ENCODE measurements at regions not wholly inside any gene's neighbourhood (a gene's known extent, or its start where the extent isn't known, plus 50 kb on each side); places are given as distances from the start of the nearest gene placed in this dataset.

DNA sequence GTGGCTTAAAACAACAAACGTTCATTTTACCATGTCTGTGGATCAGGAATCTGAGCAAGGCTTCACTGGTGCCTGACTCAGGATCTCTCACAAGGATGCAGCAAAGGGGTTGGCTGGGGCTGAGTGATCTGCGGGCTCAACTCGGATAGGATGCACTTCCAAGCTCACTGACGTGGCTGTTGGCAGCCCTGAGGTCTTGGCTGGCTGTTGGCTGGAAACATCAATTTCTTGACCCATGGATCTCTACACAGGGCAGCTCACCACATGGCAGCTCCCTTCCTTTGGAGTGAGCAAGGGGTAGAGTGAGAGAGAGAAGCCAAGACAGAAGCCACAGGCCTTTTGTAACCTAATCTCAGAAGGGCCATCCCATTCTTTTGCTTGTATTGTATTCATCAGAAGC lies 202.1 kb downstream of the NXNL2 start:
- ATAC-seq (replicated peaks) (no peak), DNase-seq (no peak)
- Mint-ChIP-seq H3K9me3 (no peaks in the 10 kb centered on the region), H3K27ac (no peak overlapping the region), H3K36me3 (ENCODE audit: insufficient read depth) (no peaks in the 10 kb centered on the region), H3K4me3 (no peak overlapping the region), H3K4me1 (ENCODE audit: low read depth in 2 of 2) (no peaks in the 10 kb centered on the region), H3K27me3 (peaks cover 15 to 17% of the 10 kb centered on the region in 2 donors)

DNA sequence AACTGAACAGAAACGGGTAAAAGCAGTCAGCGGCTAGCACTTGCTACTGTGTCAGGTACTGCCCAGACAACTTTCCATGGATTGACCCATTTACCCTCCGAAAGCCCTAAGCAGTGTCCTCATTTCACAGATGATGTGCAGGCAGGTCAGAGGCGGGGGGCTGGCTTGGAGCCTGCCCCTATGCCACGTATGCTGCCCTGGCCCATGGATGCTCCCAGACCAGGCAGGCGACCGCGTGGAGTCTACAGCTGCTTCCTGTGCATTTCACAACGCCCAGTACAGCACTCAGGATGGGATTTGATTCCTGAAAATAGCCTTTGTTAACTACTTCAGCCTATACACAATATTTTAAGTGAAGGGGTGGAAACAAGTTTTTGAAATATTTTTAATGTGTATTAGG lies 202.9 kb downstream of the NXNL2 start:
- no peaks in the 10 kb centered on the region for H3K9me3 Mint-ChIP-seq
- no peaks in the 10 kb centered on the region for H3K4me1 Mint-ChIP-seq (ENCODE audit: low read depth in 2 of 2)
- H3K27me3 Mint-ChIP-seq: peaks cover 19 to 20% of the 10 kb centered on the region in 2 donors
- ATAC-seq (replicated peaks) (no peak), DNase-seq (no peak)
- H3K4me3 Mint-ChIP-seq: no peak overlapping the region
- H3K27ac Mint-ChIP-seq: no peak overlapping the region
- no peaks in the 10 kb centered on the region for H3K36me3 Mint-ChIP-seq (ENCODE audit: insufficient read depth)

- no peak for ATAC-seq (replicated peaks)
- H3K36me3 Mint-ChIP-seq (ENCODE audit: insufficient read depth): no peaks in the 10 kb centered on the region
- H3K4me1 Mint-ChIP-seq (ENCODE audit: low read depth in 2 of 2): no peaks in the 10 kb centered on the region
- H3K27me3 Mint-ChIP-seq: peaks cover 20 to 21% of the 10 kb centered on the region in 2 donors
- H3K9me3 Mint-ChIP-seq: no peaks in the 10 kb centered on the region
- H3K27ac Mint-ChIP-seq: no peak overlapping the region
- H3K4me3 Mint-ChIP-seq: no peak overlapping the region
- no peak for DNase-seq
Measured at GRCh38 chr9:88738709-88739108, 203.7 kb downstream of the NXNL2 start.

GRCh38 chr9:88739373-88739772 lies 204.4 kb downstream of the NXNL2 start:
- Mint-ChIP-seq H3K27ac (no peak overlapping the region), H3K4me3 (no peak overlapping the region), H3K9me3 (no peaks in the 10 kb centered on the region), H3K27me3 (peaks cover 20 to 27% of the 10 kb centered on the region in 2 donors), H3K36me3 (ENCODE audit: insufficient read depth) (no peaks in the 10 kb centered on the region), H3K4me1 (ENCODE audit: low read depth in 2 of 2) (no peaks in the 10 kb centered on the region)
- DNase-seq (no peak), ATAC-seq (replicated peaks) (no peak)

- H3K36me3 Mint-ChIP-seq (ENCODE audit: insufficient read depth): no peaks in the 10 kb centered on the region
- DNase-seq (no peak), ATAC-seq (replicated peaks) (no peak)
- H3K9me3 Mint-ChIP-seq: no peaks in the 10 kb centered on the region
- H3K4me1 Mint-ChIP-seq (ENCODE audit: low read depth in 2 of 2): no peaks in the 10 kb centered on the region
- H3K27ac Mint-ChIP-seq: no peak overlapping the region
- no peak overlapping the region for H3K4me3 Mint-ChIP-seq
- peaks cover 20 to 42% of the 10 kb centered on the region in 2 donors for H3K27me3 Mint-ChIP-seq
Measured at GRCh38 chr9:88740844-88741243, 205.9 kb downstream of the NXNL2 start.

DNA sequence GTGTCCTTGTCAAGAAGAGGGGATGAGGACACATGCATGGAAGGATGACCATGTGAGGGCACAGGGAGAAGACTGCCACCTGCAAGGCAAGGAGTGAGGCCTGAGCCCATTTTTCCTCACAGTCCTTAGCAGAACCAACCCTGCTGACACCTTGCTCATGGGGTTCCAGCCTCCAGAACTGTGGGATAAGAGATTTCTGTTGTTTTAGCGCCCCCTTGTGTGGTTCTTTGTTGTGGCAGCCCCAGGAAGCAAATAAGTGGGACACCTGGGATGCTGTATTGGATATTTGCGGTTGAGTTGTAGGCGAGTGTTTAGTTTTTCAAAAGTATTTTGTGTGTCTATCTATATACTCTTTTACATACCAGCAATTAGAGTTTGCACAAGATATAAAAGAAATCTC lies 206.4 kb downstream of the NXNL2 start:
- ATAC-seq (replicated peaks) (no peak), DNase-seq (no peak)
- Mint-ChIP-seq H3K36me3 (ENCODE audit: insufficient read depth) (no peaks in the 10 kb centered on the region), H3K27me3 (peaks cover 20 to 47% of the 10 kb centered on the region in 2 donors), H3K4me1 (ENCODE audit: low read depth in 2 of 2) (no peaks in the 10 kb centered on the region), H3K9me3 (no peaks in the 10 kb centered on the region), H3K27ac (no peak overlapping the region), H3K4me3 (no peak overlapping the region)

GRCh38 chr9:88742483-88742882 lies 207.5 kb downstream of the NXNL2 start:
- DNase-seq (no peak), ATAC-seq (replicated peaks) (no peak)
- Mint-ChIP-seq H3K36me3 (ENCODE audit: insufficient read depth) (no peaks in the 10 kb centered on the region), H3K4me1 (ENCODE audit: low read depth in 2 of 2) (no peaks in the 10 kb centered on the region), H3K27ac (no peak overlapping the region), H3K4me3 (no peak overlapping the region), H3K27me3 (peaks cover 14 to 59% of the 10 kb centered on the region in 2 donors), H3K9me3 (no peaks in the 10 kb centered on the region)

- Mint-ChIP-seq H3K9me3 (no peaks in the 10 kb centered on the region), H3K36me3 (ENCODE audit: insufficient read depth) (no peaks in the 10 kb centered on the region), H3K4me1 (ENCODE audit: low read depth in 2 of 2) (no peaks in the 10 kb centered on the region), H3K27me3 (peaks cover 14 to 59% of the 10 kb centered on the region in 2 donors), H3K4me3 (no peak overlapping the region), H3K27ac (no peak overlapping the region)
- ATAC-seq (replicated peaks) (no peak), DNase-seq (no peak)
Measured at GRCh38 chr9:88742905-88743304, 207.9 kb downstream of the NXNL2 start.

GRCh38 chr9:88745276-88746001 lies 210.5 kb downstream of the NXNL2 start:
- no peaks in the 10 kb centered on the region for H3K36me3 Mint-ChIP-seq (ENCODE audit: insufficient read depth)
- DNase-seq: no peak
- H3K9me3 Mint-ChIP-seq: no peaks in the 10 kb centered on the region
- H3K4me1 Mint-ChIP-seq (ENCODE audit: low read depth in 2 of 2): no peaks in the 10 kb centered on the region
- ATAC-seq (replicated peaks): no peak
- H3K4me3 Mint-ChIP-seq: no peak overlapping the region
- no peak overlapping the region for H3K27ac Mint-ChIP-seq
- peaks cover 6 to 59% of the 10 kb centered on the region in 2 donors for H3K27me3 Mint-ChIP-seq

GRCh38 chr9:88746029-88746742 lies 211.2 kb downstream of the NXNL2 start:
- Mint-ChIP-seq H3K4me3 (no peak overlapping the region), H3K27me3 (peaks cover 6 to 53% of the 10 kb centered on the region in 2 donors), H3K36me3 (ENCODE audit: insufficient read depth) (no peaks in the 10 kb centered on the region), H3K27ac (no peak overlapping the region), H3K4me1 (ENCODE audit: low read depth in 2 of 2) (no peaks in the 10 kb centered on the region), H3K9me3 (no peaks in the 10 kb centered on the region)
- ATAC-seq (replicated peaks): no peak
- no peak for DNase-seq

DNA sequence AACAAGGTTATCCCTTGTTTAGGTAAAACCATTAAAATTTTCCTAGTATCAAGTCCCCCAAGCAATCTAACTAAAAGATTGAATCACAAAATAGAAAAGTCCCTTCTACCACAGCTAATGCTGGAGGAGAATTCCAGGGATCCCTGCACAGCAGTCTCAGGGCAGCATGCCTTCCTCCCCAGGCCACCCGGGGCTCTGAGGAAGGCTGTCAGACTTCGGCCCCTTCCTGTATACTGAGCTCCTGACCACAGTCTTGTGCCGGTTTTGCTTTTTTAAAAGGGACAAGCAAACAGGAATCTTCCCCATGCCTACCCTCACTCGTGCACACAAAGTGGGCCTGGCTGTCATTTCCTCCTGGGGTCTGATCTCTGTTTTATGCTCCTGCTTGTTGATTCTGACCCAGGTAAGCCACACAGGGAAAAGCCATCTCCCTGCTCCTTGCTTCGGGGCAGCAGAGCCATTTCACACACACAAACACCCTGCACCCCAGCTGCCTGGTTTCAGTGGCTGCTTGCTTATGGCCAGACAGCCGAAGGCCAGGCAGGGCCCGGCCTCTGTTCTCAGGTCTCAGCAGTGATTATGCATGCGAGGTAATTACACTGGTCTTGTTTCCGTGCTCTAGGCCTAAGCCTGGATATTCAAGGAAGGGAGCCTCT lies 211.9 kb downstream of the NXNL2 start:
- Mint-ChIP-seq H3K27me3 (peaks cover 5 to 46% of the 10 kb centered on the region in 2 donors), H3K27ac (no peak overlapping the region), H3K9me3 (no peaks in the 10 kb centered on the region), H3K4me3 (no peak overlapping the region), H3K36me3 (ENCODE audit: insufficient read depth) (no peaks in the 10 kb centered on the region), H3K4me1 (ENCODE audit: low read depth in 2 of 2) (no peaks in the 10 kb centered on the region)
- no peak for DNase-seq
- ATAC-seq (replicated peaks): no peak

- peaks cover 5 to 40% of the 10 kb centered on the region in 2 donors for H3K27me3 Mint-ChIP-seq
Measured at GRCh38 chr9:88747768-88748167, 212.8 kb downstream of the NXNL2 start.

DNA sequence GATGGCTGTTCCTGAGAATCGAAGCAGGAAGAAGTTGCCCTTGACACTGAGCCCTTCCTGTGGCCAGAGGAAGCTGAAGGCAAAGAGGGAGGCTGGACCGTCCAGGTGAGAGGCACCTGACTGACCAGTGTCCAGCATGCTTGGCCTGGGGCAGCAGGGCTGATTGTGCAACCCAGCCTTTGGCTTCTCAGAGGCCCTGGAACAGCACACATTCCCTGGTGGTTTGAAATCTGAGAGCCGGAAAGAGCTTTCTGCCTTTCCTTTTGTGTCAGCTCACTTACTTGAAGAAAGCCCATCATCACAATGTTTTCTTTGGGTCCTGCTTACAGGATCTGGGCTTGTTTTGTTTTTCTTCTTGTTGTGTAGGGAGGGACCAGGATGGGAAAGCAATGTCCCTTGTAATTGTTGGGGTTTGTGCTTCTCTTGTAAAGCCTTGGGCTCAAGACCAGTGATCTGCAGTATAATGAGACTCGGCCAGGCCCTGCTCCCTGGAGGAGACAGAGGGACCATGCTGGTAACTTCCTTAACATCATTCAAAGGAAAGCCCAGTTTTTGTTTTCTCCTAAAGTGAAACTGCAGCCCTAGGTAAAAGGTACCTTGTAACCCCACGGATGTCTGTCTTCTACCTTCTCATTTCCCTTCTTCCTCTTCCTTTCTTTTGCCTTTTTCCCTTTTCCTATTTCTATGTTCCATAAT lies 213.7 kb downstream of the NXNL2 start:
- no peak overlapping the region for H3K4me3 Mint-ChIP-seq
- H3K4me1 Mint-ChIP-seq (ENCODE audit: low read depth in 2 of 2): no peaks in the 10 kb centered on the region
- DNase-seq (no peak), ATAC-seq (replicated peaks) (no peak)
- no peaks in the 10 kb centered on the region for H3K9me3 Mint-ChIP-seq
- H3K36me3 Mint-ChIP-seq (ENCODE audit: insufficient read depth): no peaks in the 10 kb centered on the region
- H3K27me3 Mint-ChIP-seq: peaks cover 6 to 38% of the 10 kb centered on the region in 2 donors
- H3K27ac Mint-ChIP-seq: no peak overlapping the region

More at GRCh38 chr9:88747768-88748167, 212.8 kb downstream of the NXNL2 start:
- no peaks in the 10 kb centered on the region for H3K4me1 Mint-ChIP-seq (ENCODE audit: low read depth in 2 of 2)
- DNase-seq (no peak), ATAC-seq (replicated peaks) (no peak)
- H3K27ac Mint-ChIP-seq: no peak overlapping the region
- H3K9me3 Mint-ChIP-seq: no peaks in the 10 kb centered on the region
- H3K36me3 Mint-ChIP-seq (ENCODE audit: insufficient read depth): no peaks in the 10 kb centered on the region
- no peak overlapping the region for H3K4me3 Mint-ChIP-seq
